Trophoblast cell (in vitro differentiated cells and primary cell): ENCODE measurements at regions not wholly inside any gene's neighbourhood (a gene's known extent, or its start where the extent isn't known, plus 50 kb on each side); places are given as distances from the start of the nearest gene placed in this dataset.

Source experiments
- DNase-seq, 2 donors: peaks; one replicate each; pipeline ENCODE4 v3.0.0-alpha.2; 2016
- H2AFZ ChIP-seq: 2 replicates; pipeline ENCODE4 v1.6.1; 2013; ENCODE audit warnings: low read length, moderate library complexity, mild to moderate bottlenecking; ENCODE audit not compliant: insufficient read depth, poor library complexity
- H2AK5ac ChIP-seq: 2 replicates; pipeline ENCODE4 v1.6.1; 2013; ENCODE audit warnings: mild to moderate bottlenecking, low read length
- H2BK120ac ChIP-seq: 2 replicates; pipeline ENCODE4 v1.6.1; 2013; ENCODE audit warnings: low read length, mild to moderate bottlenecking, moderate library complexity; ENCODE audit not compliant: insufficient read depth, poor library complexity
- H2BK12ac ChIP-seq: 2 replicates; pipeline ENCODE4 v1.6.1; 2013; ENCODE audit warnings: mild to moderate bottlenecking, low read length, moderate library complexity
- H2BK5ac ChIP-seq: 2 replicates; pipeline ENCODE4 v1.6.1; 2013; ENCODE audit warnings: low read length, low read depth, moderate library complexity, mild to moderate bottlenecking; ENCODE audit not compliant: poor library complexity
- H3K14ac ChIP-seq: 2 replicates; pipeline ENCODE4 v1.6.1; 2013; ENCODE audit warnings: mild to moderate bottlenecking, low read length
- H3K18ac ChIP-seq: 2 replicates; pipeline ENCODE4 v1.6.1; 2013; ENCODE audit warnings: mild to moderate bottlenecking, low read length
- H3K23ac ChIP-seq: 2 replicates; pipeline ENCODE4 v1.6.1; 2013; ENCODE audit warnings: low read length
- H3K27ac ChIP-seq: 2 replicates; pipeline ENCODE4 v1.5.1; 2013; ENCODE audit warnings: low read depth, mild to moderate bottlenecking, inconsistent platforms, low read length, moderate library complexity
- H3K27me3 ChIP-seq: 2 replicates; pipeline ENCODE4 v1.6.1; 2013; ENCODE audit warnings: inconsistent platforms, mild to moderate bottlenecking, low read length, moderate library complexity; ENCODE audit not compliant: insufficient read depth
- H3K36me3 ChIP-seq, 2 experiments: 1 replicate in 1 of 2; 2 replicates in 1 of 2; pipeline ENCODE4 v1.6.1; 2013; ENCODE audit warnings: low read length in 2 of 2, mild to moderate bottlenecking in 2 of 2, moderate library complexity in 1 of 2; ENCODE audit not compliant: insufficient read depth in 2 of 2, control insufficient read depth in 1 of 2
- H3K4ac ChIP-seq: 2 replicates; pipeline ENCODE4 v1.6.1; 2013; ENCODE audit warnings: low read depth, mild to moderate bottlenecking, low read length, moderate library complexity
- H3K4me1 ChIP-seq, 2 experiments: 1 replicate in 1 of 2; 2 replicates in 1 of 2; pipeline ENCODE4 v1.6.1; 2013; ENCODE audit warnings: low read length in 2 of 2, mild to moderate bottlenecking in 2 of 2, moderate library complexity in 1 of 2; ENCODE audit not compliant: insufficient read depth in 2 of 2, control insufficient read depth in 1 of 2
- H3K4me2 ChIP-seq: 2 replicates; pipeline ENCODE4 v1.6.1; 2013; ENCODE audit warnings: inconsistent platforms, mild to moderate bottlenecking, low read length, moderate library complexity
- H3K4me3 ChIP-seq: 2 replicates; pipeline ENCODE4 v1.5.1; 2013; ENCODE audit warnings: mild to moderate bottlenecking, low read depth, low read length, inconsistent platforms
- H3K79me1 ChIP-seq: one replicate; pipeline ENCODE4 v1.6.1; 2013; ENCODE audit warnings: low read length
- H3K79me2 ChIP-seq: 2 replicates; pipeline ENCODE4 v1.6.1; 2013; ENCODE audit warnings: low read length, mild to moderate bottlenecking; ENCODE audit not compliant: control insufficient read depth, insufficient read depth, poor library complexity
- H3K9ac ChIP-seq: 2 replicates; pipeline ENCODE4 v1.6.1; 2013; ENCODE audit warnings: mild to moderate bottlenecking, low read length
- H3K9me3 ChIP-seq: 2 replicates; pipeline ENCODE4 v1.6.1; 2013; ENCODE audit warnings: low read depth, mild to moderate bottlenecking, control low read depth, inconsistent platforms, low read length; ENCODE audit not compliant: insufficient read depth
- H4K12ac ChIP-seq: 2 replicates; pipeline ENCODE4 v1.6.1; 2013; ENCODE audit warnings: low read depth, mild to moderate bottlenecking, low read length, moderate library complexity
- H4K8ac ChIP-seq: 2 replicates; pipeline ENCODE4 v1.6.1; 2013; ENCODE audit warnings: low read depth, mild to moderate bottlenecking, low read length, moderate library complexity
- H4K91ac ChIP-seq: one replicate; pipeline ENCODE4 v1.6.1; 2013; ENCODE audit warnings: low read depth, mild to moderate bottlenecking, low read length, moderate library complexity
- WGBS: extraction: QIAGEN DNeasy Blood & Tissue Kit; methylation state at CpG from one replicate; pipeline ENCODE4 v1.1.7; 2013; ENCODE audit warnings: missing lambda C conversion rate; ENCODE audit not compliant: insufficient read length, insufficient coverage; ENCODE audit errors: extremely low coverage; 5-methylcytosine and 5-hydroxymethylcytosine counted together

- Histone ChIP-seq H3K4me2 (no peak overlapping the region), H3K23ac (no peak overlapping the region), H3K79me2 (no peaks in the 10 kb centered on the region), H2AK5ac (no peak overlapping the region), H3K79me1 (no peaks in the 10 kb centered on the region), H2AFZ (no peak overlapping the region), H3K27ac (no peak overlapping the region), H2BK120ac (no peak overlapping the region), H2BK12ac (no peak overlapping the region), H3K18ac (no peak overlapping the region), H4K8ac (no peak overlapping the region), H3K9me3 (peaks cover 3% of the 10 kb centered on the region), H3K9ac (no peak overlapping the region), H3K36me3 (no peaks in the 10 kb centered on the region), H3K4me3 (no peak overlapping the region), H3K27me3 (no peaks in the 10 kb centered on the region), H3K4me1 (no peaks in the 10 kb centered on the region), H2BK5ac (no peak overlapping the region), H4K12ac (no peak overlapping the region), H3K4ac (no peak overlapping the region), H4K91ac (no peak overlapping the region), H3K14ac (no peak overlapping the region)
- no CpG with 5 or more reads among the region's 3 CpGs for WGBS
- DNase-seq = no peak
Observed at GRCh38 chr5:106277540-106278096, 1393.1 kb downstream of the EFNA5 start.

- no peaks in the 10 kb centered on the region for H3K79me1 ChIP-seq
- DNase-seq = peak in 1 of 2 donors; percentile 50
- no peak overlapping the region for H2BK5ac ChIP-seq
- no peak overlapping the region for H2BK120ac ChIP-seq
- H3K18ac ChIP-seq = no peak overlapping the region
- no peak overlapping the region for H3K9ac ChIP-seq
- H3K23ac ChIP-seq = no peak overlapping the region
- H3K4me2 ChIP-seq = no peak overlapping the region
- no peaks in the 10 kb centered on the region for H3K79me2 ChIP-seq
- H3K4me1 ChIP-seq = no peaks in the 10 kb centered on the region
- H3K14ac ChIP-seq = no peak overlapping the region
- no peak overlapping the region for H2BK12ac ChIP-seq
- H2AK5ac ChIP-seq = no peak overlapping the region
- no peak overlapping the region for H3K4me3 ChIP-seq
- WGBS = no CpG with 5 or more reads among the region's 2 CpGs
- H4K12ac ChIP-seq = no peak overlapping the region
- H3K9me3 ChIP-seq = peaks cover 3% of the 10 kb centered on the region
- no peak overlapping the region for H4K8ac ChIP-seq
- no peak overlapping the region for H4K91ac ChIP-seq
- no peak overlapping the region for H3K27ac ChIP-seq
- no peak overlapping the region for H3K4ac ChIP-seq
- no peaks in the 10 kb centered on the region for H3K27me3 ChIP-seq
- H3K36me3 ChIP-seq = no peaks in the 10 kb centered on the region
- H2AFZ ChIP-seq = no peak overlapping the region
Observed at GRCh38 chr5:106269252-106269843, 1401.4 kb downstream of the EFNA5 start.

- no peak overlapping the region for H3K14ac ChIP-seq
- no peaks in the 10 kb centered on the region for H3K4me1 ChIP-seq
- H3K27me3 ChIP-seq = no peaks in the 10 kb centered on the region
- H4K12ac ChIP-seq = no peak overlapping the region
- H4K91ac ChIP-seq = no peak overlapping the region
- H3K79me2 ChIP-seq = no peaks in the 10 kb centered on the region
- H3K9ac ChIP-seq = no peak overlapping the region
- no peak overlapping the region for H3K4me2 ChIP-seq
- H2BK120ac ChIP-seq = no peak overlapping the region
- H3K27ac ChIP-seq = no peak overlapping the region
- no peak overlapping the region for H4K8ac ChIP-seq
- no peak overlapping the region for H2AFZ ChIP-seq
- H3K18ac ChIP-seq = no peak overlapping the region
- H3K4ac ChIP-seq = no peak overlapping the region
- H3K9me3 ChIP-seq = no peaks in the 10 kb centered on the region
- no peak overlapping the region for H3K23ac ChIP-seq
- H3K4me3 ChIP-seq = no peak overlapping the region
- no CpG with 5 or more reads among the region's 3 CpGs for WGBS
- H3K36me3 ChIP-seq = no peaks in the 10 kb centered on the region
- no peaks in the 10 kb centered on the region for H3K79me1 ChIP-seq
- no peak for DNase-seq
- H2AK5ac ChIP-seq = no peak overlapping the region
- H2BK5ac ChIP-seq = no peak overlapping the region
- no peak overlapping the region for H2BK12ac ChIP-seq
Observed at GRCh38 chr5:106267256-106267655, 1403.5 kb downstream of the EFNA5 start.

GRCh38 chr5:106262395-106262794 is 1408.3 kb downstream of the EFNA5 start:
- no peak overlapping the region for H2BK12ac ChIP-seq
- no peak overlapping the region for H2BK5ac ChIP-seq
- DNase-seq = no peak

More at GRCh38 chr5:106262395-106262794, 1408.3 kb downstream of the EFNA5 start:
- Histone ChIP-seq H3K4me3 (no peak overlapping the region), H4K12ac (no peak overlapping the region), H3K9me3 (no peaks in the 10 kb centered on the region), H2AK5ac (no peak overlapping the region), H3K79me2 (no peaks in the 10 kb centered on the region), H3K4me1 (peaks cover 0 to 3% of the 10 kb centered on the region in 2 experiments), H3K4ac (no peak overlapping the region), H2AFZ (no peak overlapping the region), H3K14ac (no peak overlapping the region), H3K4me2 (no peak overlapping the region), H3K27ac (no peak overlapping the region), H2BK120ac (no peak overlapping the region), H3K79me1 (peaks cover 2% of the 10 kb centered on the region), H3K27me3 (no peaks in the 10 kb centered on the region), H3K18ac (no peak overlapping the region), H4K8ac (no peak overlapping the region), H3K9ac (no peak overlapping the region), H3K36me3 (no peaks in the 10 kb centered on the region), H4K91ac (no peak overlapping the region), H3K23ac (no peak overlapping the region)
